ENCODE measurements at regions not wholly inside any gene's neighbourhood (a gene's known extent, or its start where the extent isn't known, plus 50 kb on each side); places are given as distances from the start of the nearest gene placed in this dataset.

- no peak for TF ChIP-seq ZBTB46 (CRISPR knock-in tag; IDR thresholded peaks at IDR 0.05; ENCODE audit: borderline replicate concordance)
These were observed 230.0 kb upstream of the PPP1R3A start (continued) for GRCh38 chr7:114148779-114149178.

GRCh38 chr7:114141415-114141814 lies 222.6 kb upstream of the PPP1R3A start:
- H3K79me2 ChIP-seq (ENCODE audit: insufficient read depth, low read length), result no peaks in the 10 kb centered on the region
- ChIA-PET CTCF (ENCODE audit: low intra/inter-chr PET ratio, low total read pairs) (no interaction called here), POLR2A (no interaction called here)
- FAIRE-seq (no peak), DNase-seq (ENCODE audit: low spot score) (no peak), ATAC-seq (no peak)
- BruUV-seq (replicated peaks), result no TSS peak
- H2AFZ ChIP-seq (ENCODE audit: low read length), result no peak overlapping the region
- H3K4me2 ChIP-seq (ENCODE audit: low read depth, low read length), result no peak overlapping the region
- H3K4me1 ChIP-seq (ENCODE audit: insufficient read depth, low read length), result no peaks in the 10 kb centered on the region
- in situ Hi-C loops (cut with HindIII; ENCODE audit: extremely low pct_ligation_motif_present, low pct_unique_long_range_greater_than_20kb), result no loop called here
- H3K27ac ChIP-seq (ENCODE audit: extremely low read length, insufficient read depth, low read length), result no peak overlapping the region
- H4K20me1 ChIP-seq (ENCODE audit: insufficient read depth, low read length), result no peaks in the 10 kb centered on the region
- TF ChIP-seq ZNF468 (CRISPR knock-in tag; IDR thresholded peaks at IDR 0.05), result no peak
- TF ChIP-seq CERS6 (CRISPR knock-in tag; IDR thresholded peaks at IDR 0.05), result no peak
- TF ChIP-seq DNMT3B (CRISPR knock-in tag; conservative IDR thresholded peaks at IDR 0.05), result no peak
- no peak for TF ChIP-seq ZSCAN30 (CRISPR knock-in tag; IDR thresholded peaks at IDR 0.05)
- no peak for TF ChIP-seq NFRKB (IDR thresholded peaks at IDR 0.05)
- no peak for TF ChIP-seq KLF15 (CRISPR knock-in tag; IDR thresholded peaks at IDR 0.05; ENCODE audit: borderline replicate concordance)
- no peak for TF ChIP-seq ARID2 (CRISPR knock-in tag; IDR thresholded peaks at IDR 0.05; ENCODE audit: borderline replicate concordance)
- intact Hi-C loops (cut with micrococcal nuclease; ENCODE audit: unreplicated experiment), result no loop called here
- no peaks in the 10 kb centered on the region for H3K36me3 ChIP-seq (replicated peaks in 1 of 2; ENCODE audit: control insufficient read depth in 1 of 2, insufficient read depth in 2 of 2, low read length in 2 of 2)
- WGBS (ENCODE audit: low lambda C conversion rate), result 5% methylated on average over 2 of the region's 3 CpGs
- no peak overlapping the region for H3K4me3 ChIP-seq (replicated peaks in 1 of 3; ENCODE audit: insufficient read depth in 1 of 3, low read depth in 2 of 3, low read length in 3 of 3)
- no peaks in the 10 kb centered on the region for H3K27me3 ChIP-seq (ENCODE audit: control insufficient read depth in 1 of 2, insufficient read depth in 2 of 2, low read length in 2 of 2)
- H3K9ac ChIP-seq (ENCODE audit: insufficient read depth, low read depth, low read length), result no peak overlapping the region
- no peaks in the 10 kb centered on the region for H3K9me3 ChIP-seq (ENCODE audit: low read length)
